Glutamatergic neuron (in vitro differentiated cells): ENCODE measurements at regions not wholly inside any gene's neighbourhood (a gene's known extent, or its start where the extent isn't known, plus 50 kb on each side); places are given as distances from the start of the nearest gene placed in this dataset.

Experiments used
- DNase-seq: peaks from one replicate; pipeline ENCODE4 v3.0.0; 2022
- H3K27ac Mint-ChIP-seq: one replicate; pipeline ENCODE4 v1.8.0; 2020; ENCODE audit warnings: mild to moderate bottlenecking, mixed read lengths, inconsistent platforms; ENCODE audit not compliant: unreplicated experiment
- H3K27me3 Mint-ChIP-seq: one replicate; pipeline ENCODE4 v1.8.0; 2020; ENCODE audit warnings: mild to moderate bottlenecking, moderate library complexity, mixed read lengths, inconsistent platforms; ENCODE audit not compliant: unreplicated experiment
- H3K36me3 Mint-ChIP-seq: one replicate; pipeline ENCODE4 v1.8.0; 2020; ENCODE audit warnings: mild to moderate bottlenecking, mixed read lengths, inconsistent platforms; ENCODE audit not compliant: unreplicated experiment
- H3K4me1 Mint-ChIP-seq: one replicate; pipeline ENCODE4 v1.8.0; 2020; ENCODE audit warnings: mild to moderate bottlenecking, low read depth, mixed read lengths, inconsistent platforms; ENCODE audit not compliant: unreplicated experiment
- H3K4me3 Mint-ChIP-seq: one replicate; pipeline ENCODE4 v1.8.0; 2020; ENCODE audit warnings: mild to moderate bottlenecking, mixed read lengths, inconsistent platforms; ENCODE audit not compliant: unreplicated experiment
- H3K9me3 Mint-ChIP-seq: one replicate; pipeline ENCODE4 v1.8.0; 2020; ENCODE audit warnings: mild to moderate bottlenecking, moderate library complexity, mixed read lengths, inconsistent platforms; ENCODE audit not compliant: unreplicated experiment
- TF ChIP-seq, protein P1 (sequence below): fragments of 200-600 bp; sonication (generic); IDR thresholded peaks from one replicate; pipeline ENCODE4 v1.5.0; 2021; ENCODE audit not compliant: partially characterized antibody, unreplicated experiment

DNA sequence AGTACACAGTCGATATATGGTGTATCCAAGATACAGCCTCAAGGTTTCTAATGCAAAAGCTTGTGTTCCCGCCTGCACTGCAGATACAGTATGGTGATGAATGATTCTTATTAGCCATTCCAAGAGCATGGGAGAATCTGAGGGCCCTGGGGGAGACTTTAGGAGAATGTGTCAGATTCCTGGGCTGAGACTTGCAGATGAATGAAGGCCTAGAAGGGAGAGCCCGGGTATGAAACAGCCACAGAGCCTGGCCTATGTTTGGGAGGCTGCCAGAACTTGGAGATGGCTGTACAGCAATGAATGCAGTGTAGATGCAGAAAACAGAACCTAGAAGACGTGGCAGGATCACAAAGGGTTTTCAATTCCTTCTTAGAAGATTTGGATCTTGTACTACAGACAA lies 510.7 kb downstream of the HAPSTR1 start:
- Mint-ChIP-seq H3K4me3 (no peak overlapping the region), H3K27me3 (no peaks in the 10 kb centered on the region), H3K27ac (no peak overlapping the region), H3K9me3 (no peaks in the 10 kb centered on the region), H3K4me1 (no peaks in the 10 kb centered on the region), H3K36me3 (no peaks in the 10 kb centered on the region)
- no peak for DNase-seq
- TF ChIP-seq, protein P1, sequence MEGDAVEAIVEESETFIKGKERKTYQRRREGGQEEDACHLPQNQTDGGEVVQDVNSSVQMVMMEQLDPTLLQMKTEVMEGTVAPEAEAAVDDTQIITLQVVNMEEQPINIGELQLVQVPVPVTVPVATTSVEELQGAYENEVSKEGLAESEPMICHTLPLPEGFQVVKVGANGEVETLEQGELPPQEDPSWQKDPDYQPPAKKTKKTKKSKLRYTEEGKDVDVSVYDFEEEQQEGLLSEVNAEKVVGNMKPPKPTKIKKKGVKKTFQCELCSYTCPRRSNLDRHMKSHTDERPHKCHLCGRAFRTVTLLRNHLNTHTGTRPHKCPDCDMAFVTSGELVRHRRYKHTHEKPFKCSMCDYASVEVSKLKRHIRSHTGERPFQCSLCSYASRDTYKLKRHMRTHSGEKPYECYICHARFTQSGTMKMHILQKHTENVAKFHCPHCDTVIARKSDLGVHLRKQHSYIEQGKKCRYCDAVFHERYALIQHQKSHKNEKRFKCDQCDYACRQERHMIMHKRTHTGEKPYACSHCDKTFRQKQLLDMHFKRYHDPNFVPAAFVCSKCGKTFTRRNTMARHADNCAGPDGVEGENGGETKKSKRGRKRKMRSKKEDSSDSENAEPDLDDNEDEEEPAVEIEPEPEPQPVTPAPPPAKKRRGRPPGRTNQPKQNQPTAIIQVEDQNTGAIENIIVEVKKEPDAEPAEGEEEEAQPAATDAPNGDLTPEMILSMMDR = no peak

DNA sequence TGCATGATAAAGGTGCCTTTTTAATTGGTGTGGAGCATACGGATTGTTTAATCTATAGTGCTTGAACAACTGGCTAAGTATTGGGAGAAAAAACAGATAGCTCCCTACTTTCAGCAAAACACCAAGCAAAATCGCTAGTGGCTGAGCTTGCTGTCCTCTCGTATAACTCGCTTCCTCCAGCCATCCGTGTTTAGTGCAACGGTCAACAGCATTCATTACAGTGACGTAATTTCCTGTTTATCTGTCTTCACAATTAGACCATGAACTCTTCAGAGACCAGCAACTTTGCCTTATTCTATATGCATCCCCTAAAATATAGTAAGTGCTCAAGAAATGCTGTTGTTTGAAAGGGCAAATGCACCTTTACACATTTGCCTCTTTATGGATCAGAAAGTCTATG lies 511.9 kb downstream of the HAPSTR1 start:
- no peaks in the 10 kb centered on the region for H3K4me1 Mint-ChIP-seq
- H3K27me3 Mint-ChIP-seq = no peaks in the 10 kb centered on the region
- H3K27ac Mint-ChIP-seq = no peak overlapping the region
- TF ChIP-seq, protein P1 = no peak
- no peaks in the 10 kb centered on the region for H3K9me3 Mint-ChIP-seq
- no peaks in the 10 kb centered on the region for H3K36me3 Mint-ChIP-seq
- no peak for DNase-seq
- no peak overlapping the region for H3K4me3 Mint-ChIP-seq

- Mint-ChIP-seq H3K4me1 (no peaks in the 10 kb centered on the region), H3K36me3 (no peaks in the 10 kb centered on the region), H3K4me3 (no peak overlapping the region), H3K27me3 (peaks cover 1% of the 10 kb centered on the region), H3K9me3 (no peaks in the 10 kb centered on the region), H3K27ac (no peak overlapping the region)
- TF ChIP-seq, protein P1 = no peak
- DNase-seq = no peak
These were observed 516.2 kb downstream of the HAPSTR1 start for GRCh38 chr16:9607515-9608230.

DNA sequence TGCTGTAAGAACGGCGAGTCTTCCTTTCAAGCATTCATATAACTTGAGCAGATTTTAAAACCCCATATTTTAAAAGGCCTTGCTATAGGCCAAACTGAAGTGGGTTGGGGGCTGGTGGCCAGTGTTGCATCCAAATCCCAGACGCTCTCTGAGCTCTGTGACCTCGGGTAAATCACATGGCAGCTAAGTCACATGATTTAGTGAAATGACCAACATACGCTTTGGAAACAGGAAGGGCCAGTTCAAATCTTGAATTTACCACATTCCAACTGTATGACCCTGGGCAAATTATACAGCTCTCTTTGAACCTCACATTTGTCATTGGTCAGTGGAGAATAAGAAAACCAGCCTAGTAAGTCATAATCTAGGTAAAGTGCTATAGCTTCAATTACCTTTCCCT lies 519.3 kb downstream of the HAPSTR1 start:
- no peaks in the 10 kb centered on the region for H3K4me1 Mint-ChIP-seq
- DNase-seq = no peak
- no peak overlapping the region for H3K4me3 Mint-ChIP-seq
- no peaks in the 10 kb centered on the region for H3K9me3 Mint-ChIP-seq
- H3K27me3 Mint-ChIP-seq = peaks cover 1% of the 10 kb centered on the region
- TF ChIP-seq, protein P1 = no peak
- H3K36me3 Mint-ChIP-seq = no peaks in the 10 kb centered on the region
- H3K27ac Mint-ChIP-seq = no peak overlapping the region

- Mint-ChIP-seq H3K27ac (no peak overlapping the region), H3K36me3 (no peaks in the 10 kb centered on the region), H3K4me3 (no peak overlapping the region), H3K9me3 (no peaks in the 10 kb centered on the region), H3K27me3 (peaks cover 1% of the 10 kb centered on the region), H3K4me1 (no peaks in the 10 kb centered on the region)
- DNase-seq = no peak
- TF ChIP-seq, protein P1 = no peak
These were observed 520.8 kb downstream of the HAPSTR1 start for GRCh38 chr16:9612267-9612666.
